ENCODE measurements at regions not wholly inside any gene's neighbourhood (a gene's known extent, or its start where the extent isn't known, plus 50 kb on each side); places are given as distances from the start of the nearest gene placed in this dataset.

DNA sequence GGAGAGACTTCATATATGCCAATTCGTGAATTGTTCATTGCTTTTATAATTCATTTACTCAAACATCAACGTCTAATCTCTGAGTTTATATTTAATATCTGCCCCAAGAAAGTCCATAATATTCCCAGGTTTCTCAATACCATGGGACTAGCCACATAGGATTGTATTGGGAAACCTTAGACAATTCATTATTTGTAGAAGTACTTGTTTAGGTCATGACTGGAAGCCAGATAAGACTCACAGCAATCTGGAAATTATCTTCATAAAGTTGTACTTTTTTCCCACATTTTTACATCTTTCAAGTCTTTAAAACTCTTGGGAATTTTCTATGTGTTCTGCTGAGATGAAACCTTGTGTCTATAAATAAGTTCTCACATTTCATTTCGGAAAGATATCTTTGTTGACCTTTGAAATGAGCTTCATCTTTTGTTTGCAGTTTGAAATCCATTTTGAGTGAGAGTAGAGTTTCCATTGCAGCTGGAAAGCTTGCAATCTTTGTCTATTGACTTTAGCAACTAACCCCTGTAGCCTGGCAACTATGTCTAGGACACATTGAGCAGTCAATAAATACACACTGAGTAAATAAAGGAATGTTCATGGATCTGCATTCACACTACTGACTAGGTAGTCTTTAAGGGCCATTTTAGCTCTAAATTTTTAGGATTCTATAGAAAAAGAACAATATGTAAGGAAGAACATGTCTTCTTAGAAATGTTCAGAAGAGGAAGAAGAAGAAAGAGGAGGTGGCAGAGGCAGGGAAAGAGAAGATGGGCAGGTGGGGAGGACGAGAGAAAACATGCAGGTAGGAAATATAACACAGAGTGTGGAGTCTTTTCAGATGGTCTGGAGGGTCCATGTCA is 154.4 kb downstream of the LRIG3 start:
- DNase-seq (no peak), ATAC-seq (replicated peaks in 1 of 4) (no peak)
- Mint-ChIP-seq H3K36me3 (no peaks in the 10 kb centered on the region), H3K27ac (no peak overlapping the region), H3K4me1 (no peaks in the 10 kb centered on the region), H3K9me3 (peaks cover 6 to 19% (median 10%) of the 10 kb centered on the region in 3 donors), H3K27me3 (no peaks in the 10 kb centered on the region), H3K4me3 (no peak overlapping the region)
- H3K36me3 ChIP-seq (ENCODE audit: control insufficient read depth in 2 of 2, extremely low read depth in 1 of 2, insufficient read depth in 1 of 2, low read length in 1 of 2) = no peaks in the 10 kb centered on the region
- no peaks in the 10 kb centered on the region for H3K9me3 ChIP-seq
- POLR2A ChIA-PET = no interaction called here
- WGBS (ENCODE audit: insufficient coverage) = 43% methylated on average over 1 of the region's 4 CpGs
- H3K4me3 ChIP-seq (ENCODE audit: control insufficient read depth in 1 of 2, extremely low read depth in 1 of 2, low read length in 1 of 2) = no peak overlapping the region
- H3K27ac ChIP-seq (ENCODE audit: low read length) = no peak overlapping the region
- CTCF ChIA-PET = no interaction called here
- H3K4me1 ChIP-seq (ENCODE audit: control insufficient read depth in 1 of 2, extremely low read depth in 1 of 2, insufficient read depth in 2 of 2, low read length in 2 of 2) = no peaks in the 10 kb centered on the region
- no peaks in the 10 kb centered on the region for H3K27me3 ChIP-seq (replicated peaks in 1 of 2; ENCODE audit: control insufficient read depth in 2 of 2, extremely low read depth in 1 of 2, insufficient read depth in 2 of 2, low read length in 1 of 2)

DNA sequence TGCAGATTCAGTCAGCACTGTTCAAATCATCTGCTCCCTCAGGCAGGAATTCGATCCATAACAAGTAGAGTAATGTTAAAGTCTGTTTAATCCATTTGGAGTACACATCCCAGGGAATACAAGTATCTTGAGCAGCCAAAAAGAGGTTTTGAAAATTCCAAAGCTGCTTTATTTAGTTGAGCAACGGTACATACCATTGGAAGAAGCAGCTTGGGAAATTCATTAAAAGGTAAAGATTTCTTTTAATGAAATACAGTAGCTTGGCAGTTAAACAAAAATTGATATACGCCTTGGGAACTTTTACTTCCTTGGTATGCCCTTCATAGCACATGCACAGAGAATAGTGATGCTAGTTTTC is 153.8 kb downstream of the LRIG3 start:
- H3K9me3 Mint-ChIP-seq = peaks cover 6 to 19% (median 10%) of the 10 kb centered on the region in 3 donors
- no peaks in the 10 kb centered on the region for H3K4me1 ChIP-seq (ENCODE audit: control insufficient read depth in 1 of 2, extremely low read depth in 1 of 2, insufficient read depth in 2 of 2, low read length in 2 of 2)

DNA sequence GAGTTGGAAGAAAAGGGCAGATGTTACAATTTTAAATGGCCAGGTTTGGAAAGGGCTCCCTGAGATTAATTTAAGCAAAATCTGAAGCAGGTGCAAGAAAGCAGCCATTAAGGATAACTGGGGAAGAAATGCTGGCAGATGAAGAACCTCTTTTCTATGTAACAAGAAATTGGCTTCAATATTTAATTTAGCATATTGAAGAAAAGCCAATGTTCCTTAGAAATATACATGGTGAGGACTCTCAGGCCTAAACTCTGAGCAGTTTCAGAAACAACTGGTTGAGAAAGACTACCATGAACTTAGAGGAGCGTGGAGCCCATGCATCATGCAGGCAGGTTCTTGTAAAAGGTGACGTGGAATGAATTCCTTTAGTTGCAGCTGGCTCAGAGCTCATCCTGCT is 152.8 kb downstream of the LRIG3 start:
- Mint-ChIP-seq H3K4me1 (no peaks in the 10 kb centered on the region), H3K36me3 (no peaks in the 10 kb centered on the region), H3K27me3 (no peaks in the 10 kb centered on the region), H3K9me3 (peaks cover 6 to 19% (median 10%) of the 10 kb centered on the region in 3 donors), H3K27ac (no peak overlapping the region), H3K4me3 (no peak overlapping the region)
- Histone ChIP-seq H3K36me3 (ENCODE audit: control insufficient read depth in 2 of 2, extremely low read depth in 1 of 2, insufficient read depth in 1 of 2, low read length in 1 of 2) (no peaks in the 10 kb centered on the region), H3K9me3 (no peaks in the 10 kb centered on the region), H3K27me3 (replicated peaks in 1 of 2; ENCODE audit: control insufficient read depth in 2 of 2, extremely low read depth in 1 of 2, insufficient read depth in 2 of 2, low read length in 1 of 2) (no peaks in the 10 kb centered on the region), H3K4me1 (ENCODE audit: control insufficient read depth in 1 of 2, extremely low read depth in 1 of 2, insufficient read depth in 2 of 2, low read length in 2 of 2) (no peaks in the 10 kb centered on the region), H3K4me3 (ENCODE audit: control insufficient read depth in 1 of 2, extremely low read depth in 1 of 2, low read length in 1 of 2) (no peak overlapping the region), H3K27ac (ENCODE audit: low read length) (no peak overlapping the region)
- POLR2A ChIA-PET = no interaction called here
- WGBS (ENCODE audit: insufficient coverage) = no CpG with 5 or more reads among the region's 2 CpGs
- ATAC-seq (replicated peaks in 1 of 4) (no peak), DNase-seq (no peak)
- CTCF ChIA-PET = no interaction called here

More for the DNA sequence above, 153.8 kb downstream of the LRIG3 start:
- WGBS (ENCODE audit: insufficient coverage) = 20% methylated on average over 1 of the region's 3 CpGs
- POLR2A ChIA-PET = no interaction called here
- Mint-ChIP-seq H3K4me3 (no peak overlapping the region), H3K27ac (no peak overlapping the region), H3K27me3 (no peaks in the 10 kb centered on the region), H3K36me3 (no peaks in the 10 kb centered on the region), H3K4me1 (no peaks in the 10 kb centered on the region)
- Histone ChIP-seq H3K27ac (ENCODE audit: low read length) (no peak overlapping the region), H3K4me3 (ENCODE audit: control insufficient read depth in 1 of 2, extremely low read depth in 1 of 2, low read length in 1 of 2) (no peak overlapping the region), H3K36me3 (ENCODE audit: control insufficient read depth in 2 of 2, extremely low read depth in 1 of 2, insufficient read depth in 1 of 2, low read length in 1 of 2) (no peaks in the 10 kb centered on the region), H3K27me3 (replicated peaks in 1 of 2; ENCODE audit: control insufficient read depth in 2 of 2, extremely low read depth in 1 of 2, insufficient read depth in 2 of 2, low read length in 1 of 2) (no peaks in the 10 kb centered on the region), H3K9me3 (no peaks in the 10 kb centered on the region)
- CTCF ChIA-PET = no interaction called here
- DNase-seq (no peak), ATAC-seq (replicated peaks in 1 of 4) (no peak)

DNA sequence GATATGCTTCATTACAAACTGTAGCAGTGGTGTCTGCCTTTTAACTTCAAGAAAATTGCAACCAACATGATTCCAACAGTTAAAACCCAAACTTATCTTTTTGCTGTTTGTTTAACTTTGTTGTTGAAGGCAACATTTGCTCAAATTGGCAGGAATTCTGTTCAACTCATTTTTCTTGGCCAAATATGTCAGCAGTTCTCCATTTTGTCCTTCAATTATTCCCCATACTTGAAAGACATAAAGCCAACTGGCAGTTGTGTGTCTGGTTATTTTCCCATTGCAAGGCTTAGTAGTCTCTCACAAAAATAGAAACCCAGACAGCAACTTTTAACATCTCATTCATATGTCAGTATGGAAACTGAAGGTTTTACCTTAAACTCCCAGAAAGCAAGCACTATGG is 146.3 kb downstream of the LRIG3 start:
- no peak overlapping the region for H3K4me3 ChIP-seq (ENCODE audit: control insufficient read depth in 1 of 2, extremely low read depth in 1 of 2, low read length in 1 of 2)
- H3K27me3 Mint-ChIP-seq = no peaks in the 10 kb centered on the region
- no peak overlapping the region for H3K4me3 Mint-ChIP-seq
- DNase-seq (no peak), ATAC-seq (replicated peaks in 1 of 4) (no peak)
- H3K9me3 ChIP-seq = no peaks in the 10 kb centered on the region
- no peak overlapping the region for H3K27ac Mint-ChIP-seq
- peaks cover 3 to 11% (median 4%) of the 10 kb centered on the region in 3 donors for H3K9me3 Mint-ChIP-seq
- H3K4me1 Mint-ChIP-seq = no peaks in the 10 kb centered on the region
- no peaks in the 10 kb centered on the region for H3K36me3 ChIP-seq (ENCODE audit: control insufficient read depth in 2 of 2, extremely low read depth in 1 of 2, insufficient read depth in 1 of 2, low read length in 1 of 2)
- H3K27ac ChIP-seq (ENCODE audit: low read length) = no peak overlapping the region
- no peaks in the 10 kb centered on the region for H3K36me3 Mint-ChIP-seq
- H3K4me1 ChIP-seq (ENCODE audit: control insufficient read depth in 1 of 2, extremely low read depth in 1 of 2, insufficient read depth in 2 of 2, low read length in 2 of 2) = no peaks in the 10 kb centered on the region
- H3K27me3 ChIP-seq (replicated peaks in 1 of 2; ENCODE audit: control insufficient read depth in 2 of 2, extremely low read depth in 1 of 2, insufficient read depth in 2 of 2, low read length in 1 of 2) = no peaks in the 10 kb centered on the region
- CTCF ChIA-PET = interaction anchor here in 1 of 2 donors (0.6 kb wide), 1 partner anchor 47 kb away, joined by 5 read pairs; no protein-coding TSS in a partner anchor
- POLR2A ChIA-PET = no interaction called here

DNA sequence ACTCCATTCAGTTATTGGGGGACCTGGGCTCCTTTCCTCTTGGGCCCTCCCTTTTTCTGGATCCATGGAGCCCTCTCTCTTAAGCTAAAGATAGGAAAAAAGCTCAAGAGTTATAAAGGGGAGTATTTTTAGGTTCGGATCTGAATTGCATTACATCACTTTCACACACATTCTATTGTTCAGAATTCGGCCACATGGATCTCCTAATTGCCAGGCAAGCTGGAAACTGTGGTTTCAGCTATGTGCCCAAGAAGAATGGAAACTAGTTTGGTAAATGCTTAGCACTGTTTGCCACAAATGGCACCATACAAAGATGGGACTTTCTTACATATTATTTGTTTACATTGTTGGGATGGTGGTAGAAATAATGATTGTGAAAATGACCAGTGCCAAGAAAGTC is 145.6 kb downstream of the LRIG3 start:
- no peak for DNase-seq
- Mint-ChIP-seq H3K36me3 (no peaks in the 10 kb centered on the region), H3K27me3 (no peaks in the 10 kb centered on the region), H3K9me3 (peaks cover 0 to 7% (median 0%) of the 10 kb centered on the region in 3 donors), H3K4me1 (no peaks in the 10 kb centered on the region), H3K4me3 (no peak overlapping the region), H3K27ac (no peak overlapping the region)
- Histone ChIP-seq H3K9me3 (no peaks in the 10 kb centered on the region), H3K27ac (ENCODE audit: low read length) (no peak overlapping the region), H3K4me1 (ENCODE audit: control insufficient read depth in 1 of 2, extremely low read depth in 1 of 2, insufficient read depth in 2 of 2, low read length in 2 of 2) (no peaks in the 10 kb centered on the region), H3K4me3 (ENCODE audit: control insufficient read depth in 1 of 2, extremely low read depth in 1 of 2, low read length in 1 of 2) (no peak overlapping the region), H3K36me3 (ENCODE audit: control insufficient read depth in 2 of 2, extremely low read depth in 1 of 2, insufficient read depth in 1 of 2, low read length in 1 of 2) (no peaks in the 10 kb centered on the region), H3K27me3 (replicated peaks in 1 of 2; ENCODE audit: control insufficient read depth in 2 of 2, extremely low read depth in 1 of 2, insufficient read depth in 2 of 2, low read length in 1 of 2) (no peaks in the 10 kb centered on the region)
- WGBS (ENCODE audit: insufficient coverage) = no CpG with 5 or more reads among the region's 2 CpGs
- CTCF ChIA-PET = interaction anchor here in 1 of 2 donors (0.6 kb wide), 1 partner anchor 47 kb away, joined by 5 read pairs; no protein-coding TSS in a partner anchor
- ATAC-seq (replicated peaks in 1 of 4) = no peak
- POLR2A ChIA-PET = interaction anchor here in 1 of 2 donors (0.6 kb wide), 1 partner anchor 44 kb away, joined by 3 read pairs; no protein-coding TSS in a partner anchor

DNA sequence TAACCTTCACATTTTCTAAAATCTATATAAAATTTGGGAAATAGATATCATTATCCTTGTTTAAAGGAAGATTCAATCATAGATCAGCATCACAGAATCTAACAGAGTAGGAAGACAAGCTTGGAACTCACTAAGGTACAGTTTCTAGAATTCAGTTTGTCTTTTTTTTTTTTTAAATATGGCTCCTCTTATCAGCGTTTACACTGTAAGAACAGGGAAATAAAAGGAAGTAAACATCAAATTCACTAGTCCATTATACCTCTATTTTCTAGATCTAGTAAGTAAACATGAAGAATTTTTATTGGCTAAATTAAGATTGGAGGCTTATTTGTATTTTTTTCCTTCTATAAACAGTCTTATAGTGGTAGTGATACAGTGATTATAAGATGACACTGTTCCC is 144.9 kb downstream of the LRIG3 start:
- Mint-ChIP-seq H3K36me3 (no peaks in the 10 kb centered on the region), H3K27me3 (no peaks in the 10 kb centered on the region), H3K27ac (no peak overlapping the region), H3K9me3 (peaks cover 0 to 7% (median 0%) of the 10 kb centered on the region in 3 donors), H3K4me3 (no peak overlapping the region), H3K4me1 (no peaks in the 10 kb centered on the region)
- no peaks in the 10 kb centered on the region for H3K4me1 ChIP-seq (ENCODE audit: control insufficient read depth in 1 of 2, extremely low read depth in 1 of 2, insufficient read depth in 2 of 2, low read length in 2 of 2)
- no peak overlapping the region for H3K4me3 ChIP-seq (ENCODE audit: control insufficient read depth in 1 of 2, extremely low read depth in 1 of 2, low read length in 1 of 2)
- ChIA-PET CTCF (no interaction called here), POLR2A (interaction anchor here in 1 of 2 donors (0.6 kb wide), 1 partner anchor 177 kb away, joined by 3 read pairs; no protein-coding TSS in a partner anchor)
- no peak overlapping the region for H3K27ac ChIP-seq (ENCODE audit: low read length)
- no CpG with 5 or more reads among the region's 1 CpG for WGBS (ENCODE audit: insufficient coverage)
- no peaks in the 10 kb centered on the region for H3K36me3 ChIP-seq (ENCODE audit: control insufficient read depth in 2 of 2, extremely low read depth in 1 of 2, insufficient read depth in 1 of 2, low read length in 1 of 2)
- ATAC-seq (replicated peaks in 1 of 4) (no peak), DNase-seq (no peak)
- H3K27me3 ChIP-seq (replicated peaks in 1 of 2; ENCODE audit: control insufficient read depth in 2 of 2, extremely low read depth in 1 of 2, insufficient read depth in 2 of 2, low read length in 1 of 2) = no peaks in the 10 kb centered on the region
- no peaks in the 10 kb centered on the region for H3K9me3 ChIP-seq
